Nephron (organoid): ENCODE measurements at regions not wholly inside any gene's neighbourhood (a gene's known extent, or its start where the extent isn't known, plus 50 kb on each side); places are given as distances from the start of the nearest gene placed in this dataset.
"Not testable (repeated sequence)": the region's sequence is repeated elsewhere in the genome, so short reads cannot be mapped to it uniquely, and the experiment has no call there.

Experiments
- H3K27ac Mint-ChIP-seq, 3 experiments: 2 replicates each; pipeline ENCODE4 v1.8.0; 2020; ENCODE audit warnings: mixed read lengths in 3 of 3, mild to moderate bottlenecking in 2 of 3, moderate library complexity in 1 of 3
- H3K27me3 Mint-ChIP-seq: 2 replicates; pipeline ENCODE4 v1.8.0; 2021; ENCODE audit warnings: low read depth, mild to moderate bottlenecking, moderate library complexity, mixed read lengths
- H3K36me3 Mint-ChIP-seq: 2 replicates; pipeline ENCODE4 v1.8.0; 2020; ENCODE audit warnings: low read depth, mixed read lengths
- H3K4me1 Mint-ChIP-seq: 2 replicates; pipeline ENCODE4 v1.8.0; 2020; ENCODE audit warnings: mixed read lengths
- H3K4me3 Mint-ChIP-seq, 3 experiments: 2 replicates each; pipeline ENCODE4 v1.8.0; 2020; ENCODE audit warnings: mild to moderate bottlenecking in 3 of 3, mixed read lengths in 3 of 3, moderate library complexity in 2 of 3
- H3K9me3 Mint-ChIP-seq: 2 replicates; pipeline ENCODE4 v1.8.0; 2020; ENCODE audit warnings: mixed read lengths
- TF ChIP-seq, protein P1 (sequence below), 3 experiments: fragments of 200-600 bp; sonication (generic); IDR thresholded peaks; one replicate each; pipeline ENCODE4 v1.5.0; 2021; ENCODE audit warnings: antibody characterized with exemption in 3 of 3; ENCODE audit not compliant: unreplicated experiment in 3 of 3

DNA sequence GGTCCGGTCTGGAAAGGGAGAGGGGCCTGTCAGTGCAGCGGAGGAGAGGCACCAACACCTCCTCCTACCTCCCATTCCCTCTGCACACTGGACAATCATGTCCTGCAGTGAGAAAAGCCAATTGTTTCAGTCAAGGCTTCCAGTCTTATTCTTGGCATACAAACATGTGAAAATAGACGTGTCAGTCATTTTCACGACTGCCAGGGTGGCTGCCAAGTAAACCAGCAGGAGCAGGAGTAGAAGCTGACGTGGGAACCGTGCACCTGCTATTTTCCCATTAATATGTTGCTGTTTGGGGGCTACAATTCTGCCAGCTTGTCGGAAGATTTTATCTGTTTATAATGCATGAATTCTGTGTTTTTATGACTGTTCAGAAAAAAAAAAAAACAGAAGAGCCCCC lies 202.3 kb downstream of the SPP2 start:
- Mint-ChIP-seq H3K36me3 (no peaks in the 10 kb centered on the region), H3K9me3 (no peaks in the 10 kb centered on the region), H3K27me3 (peaks cover 11% of the 10 kb centered on the region), H3K4me1 (peaks cover 2% of the 10 kb centered on the region), H3K27ac (no peak overlapping the region), H3K4me3 (no peak overlapping the region)
- TF ChIP-seq, protein P1, sequence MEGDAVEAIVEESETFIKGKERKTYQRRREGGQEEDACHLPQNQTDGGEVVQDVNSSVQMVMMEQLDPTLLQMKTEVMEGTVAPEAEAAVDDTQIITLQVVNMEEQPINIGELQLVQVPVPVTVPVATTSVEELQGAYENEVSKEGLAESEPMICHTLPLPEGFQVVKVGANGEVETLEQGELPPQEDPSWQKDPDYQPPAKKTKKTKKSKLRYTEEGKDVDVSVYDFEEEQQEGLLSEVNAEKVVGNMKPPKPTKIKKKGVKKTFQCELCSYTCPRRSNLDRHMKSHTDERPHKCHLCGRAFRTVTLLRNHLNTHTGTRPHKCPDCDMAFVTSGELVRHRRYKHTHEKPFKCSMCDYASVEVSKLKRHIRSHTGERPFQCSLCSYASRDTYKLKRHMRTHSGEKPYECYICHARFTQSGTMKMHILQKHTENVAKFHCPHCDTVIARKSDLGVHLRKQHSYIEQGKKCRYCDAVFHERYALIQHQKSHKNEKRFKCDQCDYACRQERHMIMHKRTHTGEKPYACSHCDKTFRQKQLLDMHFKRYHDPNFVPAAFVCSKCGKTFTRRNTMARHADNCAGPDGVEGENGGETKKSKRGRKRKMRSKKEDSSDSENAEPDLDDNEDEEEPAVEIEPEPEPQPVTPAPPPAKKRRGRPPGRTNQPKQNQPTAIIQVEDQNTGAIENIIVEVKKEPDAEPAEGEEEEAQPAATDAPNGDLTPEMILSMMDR (IDR thresholded peaks at IDR 0.05; ENCODE audit: unreplicated experiment in 3 of 3), result no peak

DNA sequence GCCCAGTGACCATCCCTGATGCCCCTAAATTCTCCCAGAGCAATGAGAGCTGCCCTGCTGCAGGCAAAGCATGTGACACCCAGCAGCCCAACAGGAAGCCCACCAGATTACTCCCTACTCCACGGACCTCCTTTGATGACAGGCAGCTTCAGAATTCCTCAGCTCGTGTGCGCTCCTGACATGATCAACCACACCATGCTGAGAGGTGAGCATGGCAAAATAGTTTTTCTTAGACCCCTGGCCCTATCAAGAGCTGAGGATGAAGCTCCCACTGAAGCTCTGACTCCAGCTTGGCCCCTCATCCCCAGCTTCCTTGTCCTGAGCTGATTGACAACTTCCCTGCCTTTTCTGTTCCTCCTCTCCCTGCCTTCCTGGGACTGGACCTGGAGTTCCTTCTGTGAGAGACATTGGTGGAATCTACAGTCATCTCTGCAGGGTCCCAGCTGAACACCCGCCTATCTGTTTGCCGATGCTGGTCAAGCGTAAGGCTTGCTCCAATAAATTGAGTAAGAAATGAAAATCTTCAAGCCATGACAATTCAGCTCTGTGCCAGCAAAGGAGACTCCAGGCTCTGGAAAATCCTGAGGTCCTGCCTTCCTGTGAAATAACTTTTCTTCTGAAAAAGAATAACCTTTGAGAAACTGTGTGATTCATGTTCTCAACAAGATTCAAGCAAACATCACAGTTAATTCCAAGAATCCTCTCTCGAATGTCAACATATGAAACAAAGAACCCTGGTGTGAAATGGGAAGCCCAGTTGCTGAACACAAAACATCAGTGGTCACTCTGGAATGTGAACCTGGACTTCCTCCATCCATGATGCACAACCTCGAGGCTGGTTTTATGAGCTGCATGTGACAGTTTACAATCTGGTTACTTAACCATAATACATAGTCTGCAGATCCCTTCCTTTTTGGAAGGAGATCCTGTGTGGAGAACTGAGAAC lies 201.1 kb downstream of the SPP2 start:
- TF ChIP-seq, protein P1 (IDR thresholded peaks at IDR 0.05; ENCODE audit: unreplicated experiment in 3 of 3), result no peak
- H3K36me3 Mint-ChIP-seq, result no peaks in the 10 kb centered on the region
- peak overlapping the region in 1 of 3 experiments; percentile 50 for H3K27ac Mint-ChIP-seq
- no peak overlapping the region for H3K4me3 Mint-ChIP-seq
- peaks cover 10% of the 10 kb centered on the region for H3K27me3 Mint-ChIP-seq
- H3K4me1 Mint-ChIP-seq, result no peaks in the 10 kb centered on the region
- no peaks in the 10 kb centered on the region for H3K9me3 Mint-ChIP-seq

DNA sequence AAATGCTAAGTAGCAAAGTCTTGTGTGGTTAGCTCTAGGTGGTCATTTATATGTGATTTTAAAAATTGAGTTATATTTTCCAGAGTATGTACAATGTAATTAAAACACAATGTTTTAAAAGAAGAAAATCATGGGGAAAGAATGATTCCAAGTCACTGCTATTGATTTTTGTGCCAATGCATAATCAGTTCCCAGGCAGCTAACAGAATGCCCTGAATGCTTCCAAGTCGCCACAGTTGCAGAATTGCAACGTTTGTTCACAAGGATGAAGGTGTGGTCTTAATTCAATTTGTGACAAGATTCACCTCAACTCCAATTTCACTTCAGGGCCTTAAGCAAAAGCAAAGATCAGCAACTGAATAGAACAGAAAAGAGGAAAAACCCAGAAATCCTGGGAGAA lies 200.4 kb downstream of the SPP2 start:
- Mint-ChIP-seq H3K27ac (no peak overlapping the region), H3K4me1 (peaks cover 3% of the 10 kb centered on the region), H3K9me3 (no peaks in the 10 kb centered on the region), H3K4me3 (no peak overlapping the region), H3K36me3 (no peaks in the 10 kb centered on the region), H3K27me3 (peaks cover 4% of the 10 kb centered on the region)
- TF ChIP-seq, protein P1 (IDR thresholded peaks at IDR 0.05; ENCODE audit: unreplicated experiment in 3 of 3), result no peak

DNA sequence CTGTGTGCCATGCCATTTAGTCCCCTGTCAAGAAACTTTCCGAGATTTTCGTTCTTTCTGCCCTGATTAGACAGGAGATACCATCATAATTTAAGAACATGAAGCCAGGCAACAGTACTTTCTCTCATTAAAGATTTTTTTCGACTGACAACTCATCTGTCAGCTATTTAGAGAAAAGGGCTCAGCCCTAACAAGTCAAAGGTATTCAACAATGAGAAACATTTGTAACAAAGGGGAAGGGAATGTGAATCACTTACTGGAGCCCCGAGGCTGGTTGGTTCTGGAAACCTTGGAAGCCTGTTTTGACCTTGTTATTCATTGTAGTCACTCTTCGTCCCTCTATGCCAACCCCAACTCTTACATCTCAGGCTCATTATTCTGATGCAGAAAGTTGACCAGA lies 199.4 kb downstream of the SPP2 start:
- TF ChIP-seq, protein P1 (IDR thresholded peaks at IDR 0.05; ENCODE audit: unreplicated experiment in 3 of 3), result no peak
- peaks cover 7% of the 10 kb centered on the region for H3K4me1 Mint-ChIP-seq
- no peaks in the 10 kb centered on the region for H3K9me3 Mint-ChIP-seq
- no peak overlapping the region for H3K4me3 Mint-ChIP-seq
- H3K27me3 Mint-ChIP-seq, result peaks cover 4% of the 10 kb centered on the region
- H3K36me3 Mint-ChIP-seq, result no peaks in the 10 kb centered on the region
- H3K27ac Mint-ChIP-seq, result peak overlapping the region in 1 of 3 experiments; percentile 1

DNA sequence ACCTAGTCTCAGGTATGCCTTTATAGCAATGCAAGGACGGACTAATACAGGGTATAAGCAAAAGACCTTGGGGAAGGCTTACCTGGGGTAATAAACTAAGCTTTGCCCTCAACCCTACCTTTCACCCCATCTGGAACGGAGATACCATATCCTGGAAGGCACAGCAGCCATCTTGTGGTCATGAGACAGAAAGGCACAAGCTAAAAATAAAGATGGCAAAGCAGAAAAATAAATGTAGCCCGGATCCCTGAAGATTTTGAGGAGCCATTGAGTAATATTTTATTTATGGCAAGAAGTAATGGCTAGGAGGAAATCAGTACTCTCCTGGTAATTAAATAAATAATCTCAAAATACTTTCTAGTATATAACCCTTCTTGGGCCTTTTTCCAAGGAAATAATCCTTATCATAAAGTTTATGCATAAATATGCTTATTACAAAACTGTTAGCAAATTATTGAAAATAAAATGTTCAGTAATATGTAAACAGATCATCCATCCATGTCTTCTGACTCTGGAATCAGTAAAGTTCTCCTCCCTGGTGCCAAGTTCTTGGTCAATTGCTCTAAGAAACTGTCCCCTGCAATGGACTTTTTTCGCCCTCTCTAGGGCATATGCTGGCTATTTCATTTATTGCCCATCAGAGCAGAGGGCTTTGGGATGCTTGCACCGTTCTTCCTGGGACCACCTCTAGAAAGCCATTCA lies 198.7 kb downstream of the SPP2 start:
- peaks cover 9% of the 10 kb centered on the region for H3K4me1 Mint-ChIP-seq
- TF ChIP-seq, protein P1 (IDR thresholded peaks at IDR 0.05; ENCODE audit: unreplicated experiment in 3 of 3), result no peak
- peaks cover 4% of the 10 kb centered on the region for H3K27me3 Mint-ChIP-seq
- no peaks in the 10 kb centered on the region for H3K9me3 Mint-ChIP-seq
- H3K36me3 Mint-ChIP-seq, result no peaks in the 10 kb centered on the region
- no peak overlapping the region for H3K4me3 Mint-ChIP-seq
- peak overlapping the region in 1 of 3 experiments; percentile 72 for H3K27ac Mint-ChIP-seq

DNA sequence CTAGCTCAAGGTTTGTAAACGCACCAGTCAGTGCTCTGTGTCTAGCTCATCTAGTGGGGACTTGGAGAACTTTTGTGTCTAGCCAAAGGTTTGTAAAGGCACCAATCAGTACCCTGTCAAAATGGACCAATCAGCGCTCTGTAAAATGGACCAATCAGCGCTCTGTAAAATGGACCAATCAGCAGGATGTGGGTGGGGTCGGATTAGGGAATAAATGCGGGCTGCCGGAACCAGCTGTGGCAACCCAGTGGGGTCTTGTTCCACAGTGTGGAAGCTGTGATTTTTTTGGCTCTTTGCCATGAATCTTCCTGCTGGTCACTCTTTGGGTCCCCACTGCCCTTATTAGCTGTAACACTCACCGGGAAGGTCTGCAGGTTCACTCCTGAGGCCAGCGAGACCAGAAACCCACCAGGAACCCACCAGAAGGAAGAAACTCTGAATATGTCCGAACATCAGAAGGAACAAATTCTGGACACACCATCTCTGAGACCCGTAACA lies 197.8 kb downstream of the SPP2 start:
- H3K27ac Mint-ChIP-seq, H3K36me3 Mint-ChIP-seq, H3K4me3 Mint-ChIP-seq, H3K27me3 Mint-ChIP-seq, H3K9me3 Mint-ChIP-seq: not testable (repeated sequence)
- H3K4me1 Mint-ChIP-seq, result peaks cover 17% of the 10 kb centered on the region
